Choroid plexus epithelial cell (primary cell): ENCODE measurements at regions not wholly inside any gene's neighbourhood (a gene's known extent, or its start where the extent isn't known, plus 50 kb on each side); places are given as distances from the start of the nearest gene placed in this dataset.

Experiments used
- DNase-seq: peaks from one replicate; pipeline ENCODE4 v3.0.0-alpha.2; 2010; ENCODE audit warnings: low read depth
- H3K4me3 ChIP-seq: 2 replicates; pipeline ENCODE4 v1.5.1; 2011; ENCODE audit warnings: low read depth, mild to moderate bottlenecking, control low read depth, low read length, moderate library complexity
- TF ChIP-seq, protein P1 (sequence below): conservative IDR thresholded peaks from 2 replicates; pipeline ENCODE4 v1.5.1; 2011; ENCODE audit warnings: low read depth, mild to moderate bottlenecking, control low read depth, inconsistent platforms, low read length, moderate library complexity

DNA sequence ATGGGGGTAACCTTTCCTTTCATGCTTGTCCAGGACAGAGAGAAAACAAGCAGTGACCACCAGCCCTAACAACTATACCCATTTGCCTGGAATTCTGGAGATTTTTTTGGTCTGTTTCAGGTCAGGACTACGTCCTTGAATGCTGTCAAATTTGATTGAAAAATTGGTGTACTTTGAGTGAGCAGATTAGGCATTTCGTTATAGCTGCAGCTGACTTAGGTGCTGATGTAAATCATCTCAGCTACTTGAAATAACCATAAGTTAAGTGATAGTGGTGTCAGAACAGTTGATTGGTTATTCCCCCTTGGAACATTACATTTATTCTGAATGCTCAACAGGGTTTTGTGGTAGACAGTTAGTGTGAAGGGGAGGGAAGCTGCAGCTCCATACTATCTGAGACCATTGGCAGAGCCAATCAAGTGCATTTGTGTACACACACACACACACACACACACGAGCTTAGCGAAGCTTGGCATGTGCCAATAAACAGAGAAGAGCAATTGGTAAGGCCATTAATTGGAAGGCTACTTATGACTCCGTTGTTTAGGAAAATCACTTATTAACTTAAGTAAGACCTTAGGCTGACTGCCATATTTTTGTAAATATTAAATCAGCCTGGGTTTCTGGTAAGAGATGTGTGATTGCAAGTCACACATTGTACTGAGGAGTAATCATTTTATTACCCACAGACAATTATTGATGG, 447.8 kb downstream of the MFSD1 start:
- no peak for DNase-seq
- H3K4me3 ChIP-seq: no peak overlapping the region
- TF ChIP-seq, protein P1, sequence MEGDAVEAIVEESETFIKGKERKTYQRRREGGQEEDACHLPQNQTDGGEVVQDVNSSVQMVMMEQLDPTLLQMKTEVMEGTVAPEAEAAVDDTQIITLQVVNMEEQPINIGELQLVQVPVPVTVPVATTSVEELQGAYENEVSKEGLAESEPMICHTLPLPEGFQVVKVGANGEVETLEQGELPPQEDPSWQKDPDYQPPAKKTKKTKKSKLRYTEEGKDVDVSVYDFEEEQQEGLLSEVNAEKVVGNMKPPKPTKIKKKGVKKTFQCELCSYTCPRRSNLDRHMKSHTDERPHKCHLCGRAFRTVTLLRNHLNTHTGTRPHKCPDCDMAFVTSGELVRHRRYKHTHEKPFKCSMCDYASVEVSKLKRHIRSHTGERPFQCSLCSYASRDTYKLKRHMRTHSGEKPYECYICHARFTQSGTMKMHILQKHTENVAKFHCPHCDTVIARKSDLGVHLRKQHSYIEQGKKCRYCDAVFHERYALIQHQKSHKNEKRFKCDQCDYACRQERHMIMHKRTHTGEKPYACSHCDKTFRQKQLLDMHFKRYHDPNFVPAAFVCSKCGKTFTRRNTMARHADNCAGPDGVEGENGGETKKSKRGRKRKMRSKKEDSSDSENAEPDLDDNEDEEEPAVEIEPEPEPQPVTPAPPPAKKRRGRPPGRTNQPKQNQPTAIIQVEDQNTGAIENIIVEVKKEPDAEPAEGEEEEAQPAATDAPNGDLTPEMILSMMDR: no peak

DNA sequence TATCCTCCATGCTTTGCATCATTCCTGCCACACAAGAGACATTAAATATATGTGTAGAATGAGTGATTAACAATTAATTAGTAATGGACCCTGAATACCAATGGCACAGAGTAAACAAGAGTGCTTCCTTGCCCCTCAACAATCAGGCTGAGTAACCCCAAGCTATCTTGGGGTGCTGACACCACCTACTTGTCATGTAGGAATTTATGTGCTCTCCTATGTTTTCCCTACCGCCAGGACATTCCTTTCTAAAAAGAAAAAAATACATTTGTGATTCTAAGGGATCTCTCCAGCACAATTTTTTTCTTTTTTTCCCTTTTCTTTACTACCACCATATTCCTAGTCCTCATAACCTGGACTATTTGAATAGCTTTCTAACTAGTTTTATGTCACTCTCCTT, 449.1 kb downstream of the MFSD1 start:
- H3K4me3 ChIP-seq: no peak overlapping the region
- no peak for DNase-seq
- TF ChIP-seq, protein P1: no peak

DNA sequence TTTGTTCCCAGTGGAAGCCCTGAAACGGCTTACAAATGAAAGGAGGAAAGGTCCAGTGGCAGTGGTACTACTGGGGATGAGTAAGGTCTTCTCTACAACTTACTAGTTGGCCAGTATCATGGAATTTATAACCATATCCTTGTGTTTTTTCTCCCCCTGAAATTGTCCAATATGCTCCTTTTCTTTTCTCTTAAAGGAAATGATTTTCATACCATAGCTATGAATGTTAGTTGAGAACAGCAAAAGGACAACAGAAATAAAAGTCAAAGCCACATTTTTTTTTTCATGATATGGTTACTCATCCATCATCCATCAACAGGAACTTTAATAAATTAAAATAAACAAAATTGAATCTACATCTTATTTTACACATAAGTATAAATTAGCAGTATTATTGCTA, 450.4 kb downstream of the MFSD1 start:
- peak; percentile 51 for DNase-seq
- H3K4me3 ChIP-seq: no peak overlapping the region
- TF ChIP-seq, protein P1: no peak

DNA sequence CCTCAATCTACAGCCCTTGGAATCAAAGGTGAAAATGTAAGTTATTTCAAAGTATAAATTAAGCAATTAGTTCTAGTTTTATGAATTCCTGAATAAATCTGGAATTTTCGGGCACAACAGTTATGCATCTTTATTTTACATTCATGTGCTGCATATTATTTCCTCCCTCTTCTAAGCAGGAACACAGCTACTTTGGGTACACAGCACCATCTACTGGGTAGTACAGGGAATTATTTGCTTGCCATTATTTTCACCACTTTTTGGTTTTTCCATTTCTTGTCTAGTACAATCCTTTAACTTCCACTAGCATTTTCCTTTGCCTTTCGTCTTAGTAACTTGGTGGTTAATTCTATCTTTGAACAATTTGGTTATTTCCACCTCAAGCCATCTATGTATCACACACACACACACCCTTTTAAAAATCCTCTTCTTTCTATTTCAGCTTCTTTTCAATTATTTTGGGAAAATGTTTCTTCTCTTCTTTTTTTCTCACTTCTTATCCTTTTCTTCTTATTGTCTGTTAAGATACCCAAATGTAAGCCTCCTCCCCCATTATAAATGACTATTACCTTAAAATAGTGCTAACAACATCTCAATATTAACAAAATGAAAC, 451.0 kb downstream of the MFSD1 start:
- DNase-seq: peak; percentile 86
- TF ChIP-seq, protein P1: peak; percentile 73
- H3K4me3 ChIP-seq: no peak overlapping the region

DNA sequence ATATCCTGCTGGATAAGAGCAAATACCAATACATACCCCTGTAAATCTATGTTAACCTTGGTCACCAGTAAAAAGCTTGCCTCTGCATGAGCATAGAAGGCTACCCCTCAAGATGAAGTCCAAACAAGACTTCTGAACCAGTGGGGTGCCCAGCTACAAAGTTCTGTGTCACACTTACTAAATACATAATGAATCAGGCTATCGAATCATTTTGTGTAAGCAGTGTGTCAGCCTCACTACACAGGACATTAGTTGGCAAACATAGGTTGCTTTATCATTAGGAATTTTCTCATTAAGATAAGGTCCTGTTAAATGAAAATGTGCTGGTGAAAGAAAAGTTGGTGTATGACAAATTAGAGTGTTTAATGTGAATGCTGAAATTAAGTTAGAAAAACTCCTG, 452.0 kb downstream of the MFSD1 start:
- H3K4me3 ChIP-seq: no peak overlapping the region
- TF ChIP-seq, protein P1: no peak
- no peak for DNase-seq

DNA sequence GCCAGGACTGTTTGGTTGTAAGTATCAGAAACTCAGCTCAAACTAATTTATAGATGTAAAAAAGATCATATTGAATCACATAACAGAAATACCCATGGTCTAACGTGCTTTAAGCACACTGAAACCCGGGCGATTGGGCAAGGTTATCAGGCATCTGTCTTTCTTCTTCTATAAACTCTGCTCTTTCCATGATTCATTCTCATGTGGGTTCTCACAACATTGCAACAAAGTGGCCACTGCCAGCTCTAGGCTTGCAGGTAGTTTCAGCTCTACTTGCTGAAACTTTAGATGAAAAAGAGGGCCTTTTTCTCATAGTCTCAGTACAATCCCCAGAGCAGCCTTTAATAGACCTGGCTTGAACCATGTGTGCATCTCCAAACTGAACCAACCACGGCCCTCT, 456.1 kb downstream of the MFSD1 start:
- no peak for DNase-seq
- TF ChIP-seq, protein P1: no peak
- H3K4me3 ChIP-seq: no peak overlapping the region

DNA sequence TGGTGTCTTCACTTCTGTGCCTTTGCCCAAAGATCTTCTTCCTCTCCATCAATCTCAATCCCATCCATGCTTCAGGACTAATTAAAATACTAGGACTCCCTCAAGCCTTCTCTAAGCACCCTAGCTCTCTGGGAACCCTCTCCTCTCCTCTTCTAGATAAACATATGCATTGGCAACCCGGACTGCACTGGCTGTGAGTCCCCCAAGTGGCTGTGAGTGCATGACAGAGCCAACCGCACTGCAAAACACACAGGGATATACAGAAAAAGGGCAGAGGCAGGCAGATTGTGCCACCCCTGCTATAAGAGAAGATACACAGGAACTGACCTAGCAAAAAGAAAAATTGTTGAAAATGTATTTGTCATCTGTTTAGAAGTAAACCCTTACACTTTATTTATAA, 457.1 kb downstream of the MFSD1 start:
- no peak for DNase-seq
- TF ChIP-seq, protein P1: peak; percentile 1
- H3K4me3 ChIP-seq: no peak overlapping the region
